Smooth muscle cell (in vitro differentiated cells): ENCODE measurements at regions not wholly inside any gene's neighbourhood (a gene's known extent, or its start where the extent isn't known, plus 50 kb on each side); places are given as distances from the start of the nearest gene placed in this dataset.

ENCODE experiments used
- DNase-seq: peaks from one replicate; lab custom pipeline; 2025; ENCODE audit not compliant: unreplicated experiment; lab: John Stamatoyannopoulos, UW
- H2AFZ ChIP-seq: fragments of 200-600 bp; sonication (generic); 2 replicates; pipeline ENCODE4 v1.6.0; 2016; ENCODE audit warnings: antibody characterized with exemption, low read depth, mild to moderate bottlenecking
- H3F3A ChIP-seq: fragments of 200-600 bp; sonication (generic); 2 replicates; pipeline ENCODE4 v1.6.0; 2017; ENCODE audit warnings: antibody characterized with exemption, low read depth
- H3K27ac ChIP-seq: fragments of 200-600 bp; sonication (generic); 2 replicates; pipeline ENCODE4 v1.5.1; 2016; ENCODE audit warnings: low read depth, mild to moderate bottlenecking
- H3K27me3 ChIP-seq: fragments of 200-600 bp; sonication (generic); 2 replicates; pipeline ENCODE4 v1.6.1; 2016; ENCODE audit warnings: low read depth, mild to moderate bottlenecking
- H3K36me3 ChIP-seq: fragments of 200-600 bp; sonication (generic); 2 replicates; pipeline ENCODE4 v1.5.1; 2016; ENCODE audit warnings: low read depth
- H3K4me1 ChIP-seq: fragments of 200-600 bp; sonication (generic); 2 replicates; pipeline ENCODE4 v1.5.1; 2016; ENCODE audit warnings: low read depth
- H3K4me2 ChIP-seq: fragments of 200-600 bp; sonication (generic); 2 replicates; pipeline ENCODE4 v1.6.0; 2016; ENCODE audit warnings: mild to moderate bottlenecking
- H3K4me3 ChIP-seq: fragments of 200-600 bp; sonication (generic); 2 replicates; pipeline ENCODE4 v1.5.1; 2016; ENCODE audit warnings: mild to moderate bottlenecking
- H3K79me2 ChIP-seq: fragments of 200-600 bp; sonication (generic); 2 replicates; pipeline ENCODE4 v1.6.0; 2016; ENCODE audit warnings: low read depth, mild to moderate bottlenecking
- H3K9ac ChIP-seq: fragments of 200-600 bp; sonication (generic); 2 replicates; pipeline ENCODE4 v1.6.0; 2016; ENCODE audit warnings: low read depth
- H3K9me3 ChIP-seq: fragments of 200-600 bp; sonication (generic); replicated peaks from 2 replicates; pipeline ENCODE4 v1.5.1; 2016; ENCODE audit warnings: low read depth
- H4K20me1 ChIP-seq: fragments of 200-600 bp; sonication (generic); 2 replicates; pipeline ENCODE4 v1.6.0; 2016; ENCODE audit warnings: low read depth
- WGBS: methylation state at CpG from one replicate; pipeline ENCODE4 v1.1.7; 2016; ENCODE audit warnings: low lambda C conversion rate; 5-methylcytosine and 5-hydroxymethylcytosine counted together
- TF ChIP-seq, protein P1 (sequence below): fragments of 200-600 bp; sonication (generic); IDR thresholded peaks from 2 replicates; pipeline ENCODE4 v1.5.1; 2017; ENCODE audit warnings: borderline replicate concordance, mild to moderate bottlenecking, antibody characterized with exemption; ENCODE audit not compliant: insufficient read depth, poor library complexity, severe bottlenecking

DNA sequence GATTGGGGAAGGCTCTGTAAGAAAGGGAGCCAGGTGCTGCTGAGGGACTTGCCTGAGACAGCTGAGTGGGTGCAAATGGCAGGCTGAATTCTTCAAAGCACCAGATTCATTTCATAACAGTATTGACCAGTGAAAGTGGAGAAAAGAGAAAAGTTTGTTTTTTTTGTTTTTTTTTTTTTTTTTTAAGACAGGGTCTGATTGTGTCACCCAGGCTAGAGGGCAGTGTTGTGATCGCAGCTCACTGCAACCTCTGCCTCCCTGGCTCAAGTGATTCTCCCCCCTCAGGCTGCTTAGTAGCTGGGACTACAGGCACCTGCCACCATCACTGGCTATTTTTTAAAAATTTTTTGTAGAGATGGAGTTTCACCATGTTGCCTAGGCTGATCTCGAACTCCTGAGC lies 494.0 kb downstream of the MIAT start:
- TF ChIP-seq, protein P1, sequence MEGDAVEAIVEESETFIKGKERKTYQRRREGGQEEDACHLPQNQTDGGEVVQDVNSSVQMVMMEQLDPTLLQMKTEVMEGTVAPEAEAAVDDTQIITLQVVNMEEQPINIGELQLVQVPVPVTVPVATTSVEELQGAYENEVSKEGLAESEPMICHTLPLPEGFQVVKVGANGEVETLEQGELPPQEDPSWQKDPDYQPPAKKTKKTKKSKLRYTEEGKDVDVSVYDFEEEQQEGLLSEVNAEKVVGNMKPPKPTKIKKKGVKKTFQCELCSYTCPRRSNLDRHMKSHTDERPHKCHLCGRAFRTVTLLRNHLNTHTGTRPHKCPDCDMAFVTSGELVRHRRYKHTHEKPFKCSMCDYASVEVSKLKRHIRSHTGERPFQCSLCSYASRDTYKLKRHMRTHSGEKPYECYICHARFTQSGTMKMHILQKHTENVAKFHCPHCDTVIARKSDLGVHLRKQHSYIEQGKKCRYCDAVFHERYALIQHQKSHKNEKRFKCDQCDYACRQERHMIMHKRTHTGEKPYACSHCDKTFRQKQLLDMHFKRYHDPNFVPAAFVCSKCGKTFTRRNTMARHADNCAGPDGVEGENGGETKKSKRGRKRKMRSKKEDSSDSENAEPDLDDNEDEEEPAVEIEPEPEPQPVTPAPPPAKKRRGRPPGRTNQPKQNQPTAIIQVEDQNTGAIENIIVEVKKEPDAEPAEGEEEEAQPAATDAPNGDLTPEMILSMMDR = no peak

DNA sequence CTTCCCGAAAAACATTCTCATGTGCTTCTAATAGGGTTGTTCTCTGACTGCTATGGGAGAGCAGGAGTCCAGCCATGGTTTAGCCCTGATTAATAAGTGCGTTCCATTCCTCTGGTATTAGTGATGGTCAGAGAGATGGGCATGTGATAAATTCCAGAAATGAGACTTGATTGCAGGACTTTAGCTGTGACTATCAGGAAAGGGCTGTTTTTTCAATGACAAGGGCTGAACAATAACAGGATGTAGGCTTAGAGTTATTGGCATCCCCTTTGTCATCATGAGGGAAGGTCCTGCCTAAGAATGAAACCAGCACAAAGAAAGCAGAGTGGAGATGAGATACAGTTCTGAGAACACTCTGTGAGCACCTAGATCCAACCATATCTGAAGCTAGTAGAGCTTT lies 494.6 kb downstream of the MIAT start:
- DNase-seq = no peak
- Histone ChIP-seq H3K4me1 (no peaks in the 10 kb centered on the region), H3K79me2 (no peaks in the 10 kb centered on the region), H3K36me3 (no peaks in the 10 kb centered on the region), H3F3A (no peaks in the 10 kb centered on the region), H3K9me3 (no peaks in the 10 kb centered on the region), H4K20me1 (no peaks in the 10 kb centered on the region), H2AFZ (no peak overlapping the region), H3K27ac (no peak overlapping the region), H3K4me2 (no peak overlapping the region), H3K27me3 (peaks cover 18% of the 10 kb centered on the region), H3K9ac (no peak overlapping the region), H3K4me3 (no peak overlapping the region)
- WGBS = 87% methylated on average over 2 of the region's 2 CpGs
- TF ChIP-seq, protein P1 = no peak

More for the DNA sequence above, 494.0 kb downstream of the MIAT start:
- Histone ChIP-seq H3K4me1 (no peaks in the 10 kb centered on the region), H3K9ac (no peak overlapping the region), H3K36me3 (no peaks in the 10 kb centered on the region), H3K27ac (no peak overlapping the region), H3K27me3 (peaks cover 15% of the 10 kb centered on the region), H3K4me2 (no peak overlapping the region), H2AFZ (no peak overlapping the region), H3K79me2 (no peaks in the 10 kb centered on the region), H3K4me3 (no peak overlapping the region), H3K9me3 (no peaks in the 10 kb centered on the region), H4K20me1 (no peaks in the 10 kb centered on the region), H3F3A (no peaks in the 10 kb centered on the region)
- DNase-seq = no peak
- 60% methylated on average over 2 of the region's 2 CpGs for WGBS

DNA sequence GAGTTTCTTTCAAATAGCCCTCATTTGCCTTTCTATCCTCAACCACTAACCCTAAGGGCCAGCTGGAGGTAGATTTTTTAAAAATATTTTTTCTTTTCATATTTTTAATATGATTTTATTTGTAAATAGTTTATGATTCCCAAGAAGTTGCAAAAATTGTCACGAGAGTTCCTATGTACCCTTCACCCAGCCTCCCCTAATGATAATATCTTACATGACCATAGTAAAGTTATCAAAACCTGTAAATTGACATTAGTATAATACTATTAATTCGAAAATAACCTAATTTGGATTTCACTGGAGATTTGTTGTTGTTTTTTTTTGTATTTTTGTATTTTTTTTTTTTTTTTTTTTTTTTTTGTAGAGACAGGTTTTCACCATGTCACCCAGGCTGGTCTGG lies 495.5 kb downstream of the MIAT start:
- no peak overlapping the region for H2AFZ ChIP-seq
- no peaks in the 10 kb centered on the region for H3K4me1 ChIP-seq
- no peaks in the 10 kb centered on the region for H4K20me1 ChIP-seq
- H3K27me3 ChIP-seq = peaks cover 12% of the 10 kb centered on the region
- H3K4me2 ChIP-seq = no peak overlapping the region
- no peaks in the 10 kb centered on the region for H3F3A ChIP-seq
- no peak overlapping the region for H3K27ac ChIP-seq
- WGBS = 72% methylated on average over 2 of the region's 2 CpGs
- DNase-seq = no peak
- H3K9me3 ChIP-seq = no peaks in the 10 kb centered on the region
- no peak overlapping the region for H3K9ac ChIP-seq
- H3K79me2 ChIP-seq = no peaks in the 10 kb centered on the region
- no peak overlapping the region for H3K4me3 ChIP-seq
- TF ChIP-seq, protein P1 = no peak
- no peaks in the 10 kb centered on the region for H3K36me3 ChIP-seq

DNA sequence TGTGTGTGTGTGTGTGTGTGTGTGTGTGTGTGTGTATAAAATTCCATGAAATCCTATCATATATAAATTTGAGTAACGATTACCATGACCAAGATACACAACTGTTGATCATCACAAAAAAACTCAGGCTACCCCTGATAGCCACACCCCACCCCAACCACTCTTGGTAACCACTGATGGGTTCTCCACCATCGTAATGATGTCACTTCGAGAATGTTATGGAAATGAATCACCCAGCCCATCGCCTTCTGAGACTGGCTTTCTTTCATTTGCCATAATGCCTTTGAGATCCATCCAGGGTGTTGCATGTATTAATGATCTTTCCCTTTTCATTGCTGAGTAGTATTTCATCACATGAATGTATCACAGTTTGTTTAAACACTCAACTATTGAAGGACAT lies 496.0 kb downstream of the MIAT start:
- no peak overlapping the region for H3K4me3 ChIP-seq
- TF ChIP-seq, protein P1 = no peak
- H4K20me1 ChIP-seq = no peaks in the 10 kb centered on the region
- H3K4me2 ChIP-seq = no peak overlapping the region
- WGBS = 95% methylated on average over 4 of the region's 4 CpGs
- H3K27ac ChIP-seq = no peak overlapping the region
- peaks cover 17% of the 10 kb centered on the region for H3K27me3 ChIP-seq
- H3K9me3 ChIP-seq = no peaks in the 10 kb centered on the region
- H2AFZ ChIP-seq = no peak overlapping the region
- no peak overlapping the region for H3K9ac ChIP-seq
- H3K79me2 ChIP-seq = no peaks in the 10 kb centered on the region
- no peaks in the 10 kb centered on the region for H3K36me3 ChIP-seq
- no peaks in the 10 kb centered on the region for H3F3A ChIP-seq
- no peaks in the 10 kb centered on the region for H3K4me1 ChIP-seq
- DNase-seq = no peak
